GM21528 (cell line): ENCODE measurements at regions not wholly inside any gene's neighbourhood (a gene's known extent, or its start where the extent isn't known, plus 50 kb on each side); places are given as distances from the start of the nearest gene placed in this dataset.

Experiments
- ATAC-seq: cut with Tn5 transposase; IDR thresholded peaks from one replicate; pipeline ENCODE4 v1.9.1; 2021; ENCODE audit warnings: mild to moderate bottlenecking, moderate library complexity; ENCODE audit not compliant: unreplicated experiment, low FRiP score

GRCh38 chr17:56735842-56736241 lies 97.9 kb downstream of the C17orf67 start:
- ATAC-seq: no peak

GRCh38 chr17:56737421-56738161 lies 96.1 kb downstream of the C17orf67 start:
- no peak for ATAC-seq

GRCh38 chr17:56739376-56739775 lies 94.3 kb downstream of the C17orf67 start:
- ATAC-seq: no peak

DNA sequence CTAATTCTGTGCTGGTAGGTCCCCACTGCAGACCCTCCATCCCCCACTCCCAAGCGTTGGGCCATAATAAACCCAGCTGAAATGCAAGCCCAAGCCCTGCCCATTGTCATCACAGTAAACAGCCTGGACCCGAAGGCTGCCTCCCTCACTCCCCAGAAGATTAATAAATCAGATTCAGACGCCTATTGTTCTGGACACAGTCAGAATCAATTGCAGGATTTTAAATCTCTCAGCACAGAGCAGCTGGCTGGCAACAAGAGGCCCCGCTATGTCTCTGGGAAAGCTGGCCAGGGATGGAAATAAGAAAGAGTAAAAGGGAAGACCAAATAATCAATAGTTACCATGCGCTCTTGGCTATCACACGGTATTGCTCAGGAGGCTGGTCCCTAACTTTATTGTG lies 93.9 kb downstream of the C17orf67 start:
- no peak for ATAC-seq

GRCh38 chr17:56740481-56740880 lies 93.2 kb downstream of the C17orf67 start:
- no peak for ATAC-seq
